SK-N-MC (cell line): ENCODE measurements at regions not wholly inside any gene's neighbourhood (a gene's known extent, or its start where the extent isn't known, plus 50 kb on each side); places are given as distances from the start of the nearest gene placed in this dataset.

Experiments used
- EZH2 ChIP-seq: fragments of 200-600 bp; sonication (generic); IDR thresholded peaks from one replicate; pipeline ENCODE4 v1.6.1; 2017; ENCODE audit warnings: antibody characterized with exemption
- POLR2AphosphoS5 ChIP-seq: IDR thresholded peaks from 2 replicates; pipeline ENCODE4 v1.6.1; 2012; ENCODE audit warnings: mild to moderate bottlenecking, low read depth, low read length, borderline replicate concordance

- no peak for TF ChIP-seq EZH2
- no peak for TF ChIP-seq POLR2AphosphoS5
These were observed 257.2 kb downstream of the SNCA start for GRCh38 chr4:89579771-89580170.
